ENCODE measurements at regions not wholly inside any gene's neighbourhood (a gene's known extent, or its start where the extent isn't known, plus 50 kb on each side); places are given as distances from the start of the nearest gene placed in this dataset.

DNA sequence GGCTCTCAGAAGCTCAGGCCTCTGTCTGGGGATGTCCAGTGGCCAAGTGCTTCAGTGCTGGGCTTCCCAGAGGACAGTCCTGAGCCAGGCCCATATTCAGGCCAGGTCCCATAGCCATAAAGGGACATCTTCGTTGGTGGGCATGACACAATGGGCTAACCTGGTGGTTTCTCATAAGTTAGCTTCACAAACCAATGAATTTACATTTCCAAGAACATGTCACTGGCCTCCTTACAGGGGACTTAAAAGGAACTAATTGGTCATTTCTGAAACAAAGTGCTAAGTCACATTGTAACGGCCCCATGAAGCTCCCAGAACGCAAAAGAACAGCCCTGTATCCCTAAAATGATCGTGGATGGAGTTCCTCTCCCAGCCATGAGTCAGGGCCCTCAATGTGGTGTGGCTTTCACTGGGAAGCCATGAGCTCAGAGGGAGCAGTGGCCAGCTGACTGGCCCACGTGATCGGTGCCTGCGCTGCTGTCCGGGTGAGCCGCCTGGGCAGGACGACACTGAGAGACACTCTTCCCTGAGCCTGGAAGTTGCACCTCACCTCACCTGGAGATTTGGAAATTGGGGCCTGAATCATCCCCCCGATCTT lies 163.7 kb upstream of the APCDD1 start:
- no peak for DNase-seq

- DNase-seq = no peak
These were observed 162.9 kb upstream of the APCDD1 start for GRCh38 chr18:10291568-10291981.

- DNase-seq = no peak
These were observed 160.5 kb upstream of the APCDD1 start for GRCh38 chr18:10293966-10294365.

GRCh38 chr18:10295751-10296150 lies 158.7 kb upstream of the APCDD1 start:
- DNase-seq = no peak

- no peak for DNase-seq
These were observed 157.9 kb upstream of the APCDD1 start for GRCh38 chr18:10296491-10296890.

DNA sequence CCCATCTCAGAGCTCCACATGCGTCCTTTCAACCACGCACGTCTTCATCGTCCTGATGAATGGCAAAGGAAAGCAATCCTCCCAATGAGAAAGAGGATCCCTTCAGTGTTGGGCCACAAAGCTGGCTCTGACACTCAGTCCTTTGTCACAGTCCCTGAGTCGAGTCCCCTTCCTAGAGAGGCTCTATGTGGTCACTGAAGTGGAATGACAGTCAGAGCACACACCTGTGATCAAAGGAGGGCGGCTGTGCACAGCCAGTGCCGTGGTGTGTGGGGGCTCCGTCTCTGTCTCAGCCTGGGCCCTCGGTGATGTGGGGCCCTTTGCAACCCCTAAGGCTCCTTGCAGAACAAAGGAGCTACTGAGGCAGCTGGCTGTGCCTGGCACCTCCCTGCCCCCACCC lies 157.3 kb upstream of the APCDD1 start:
- no peak for DNase-seq

DNA sequence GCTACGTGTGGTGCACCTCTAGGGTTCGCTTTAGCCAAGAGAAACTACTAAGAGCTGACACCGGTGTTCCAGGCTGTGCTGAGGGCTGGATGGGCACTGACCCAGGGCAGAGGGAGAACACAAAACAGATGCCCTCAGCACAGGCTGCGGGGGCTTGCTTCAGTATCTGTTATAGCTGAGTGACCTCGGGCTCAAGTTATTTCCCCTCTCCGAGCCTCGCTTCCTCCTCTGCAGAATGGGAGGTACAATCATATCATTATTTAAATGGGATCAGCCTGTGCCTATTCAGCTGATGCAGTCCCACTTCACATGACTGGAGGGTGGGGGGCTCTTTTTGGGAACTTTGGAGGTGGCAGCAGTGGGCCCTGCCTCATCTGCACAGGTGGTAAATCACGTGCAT lies 156.1 kb upstream of the APCDD1 start:
- DNase-seq = no peak

- no peak for DNase-seq
These were observed 154.8 kb upstream of the APCDD1 start for GRCh38 chr18:10299643-10300042.

DNA sequence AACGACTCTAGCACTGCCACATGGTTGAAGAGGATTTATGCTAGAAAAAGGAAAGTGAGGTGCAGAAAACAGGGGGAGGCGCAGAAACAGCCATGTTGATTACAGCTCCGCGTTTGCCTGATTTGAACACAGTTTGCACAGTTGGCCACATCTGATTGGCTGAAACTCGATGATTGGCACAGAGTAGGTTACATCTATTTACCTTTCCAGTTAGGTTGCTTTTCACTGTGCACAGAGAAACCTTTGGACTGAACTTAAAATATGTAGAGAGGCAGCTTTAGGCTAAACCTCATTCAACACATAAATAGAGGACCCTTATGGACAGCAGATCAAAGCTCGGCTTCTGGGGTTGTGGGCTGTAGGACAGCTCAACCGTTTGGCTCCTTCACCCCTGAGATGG lies 153.7 kb upstream of the APCDD1 start:
- DNase-seq = no peak

GRCh38 chr18:10301831-10302483 lies 152.5 kb upstream of the APCDD1 start:
- DNase-seq = no peak

DNA sequence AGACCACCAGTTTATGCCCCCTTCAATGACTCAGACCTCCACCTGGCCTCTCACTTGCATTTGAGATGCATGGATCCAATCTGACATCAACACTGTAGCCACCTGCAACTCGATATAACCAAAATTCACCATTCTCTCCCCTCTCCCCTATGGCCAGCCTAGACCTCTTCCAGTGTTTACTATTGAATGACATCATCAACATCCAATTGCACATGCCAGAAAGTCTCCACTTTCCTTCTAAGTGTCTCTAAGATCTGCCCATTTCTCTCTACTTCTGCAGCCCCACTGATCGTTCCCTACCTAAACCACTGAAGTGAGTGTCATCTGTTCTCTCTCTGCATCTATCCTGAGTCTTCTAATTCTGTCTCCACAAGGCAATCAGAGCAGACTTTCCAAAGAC lies 151.3 kb upstream of the APCDD1 start:
- no peak for DNase-seq

GRCh38 chr18:10304853-10305252 lies 149.6 kb upstream of the APCDD1 start:
- DNase-seq = peak; percentile 76

- no peak for DNase-seq
These were observed 147.7 kb upstream of the APCDD1 start for GRCh38 chr18:10306779-10307178.

DNA sequence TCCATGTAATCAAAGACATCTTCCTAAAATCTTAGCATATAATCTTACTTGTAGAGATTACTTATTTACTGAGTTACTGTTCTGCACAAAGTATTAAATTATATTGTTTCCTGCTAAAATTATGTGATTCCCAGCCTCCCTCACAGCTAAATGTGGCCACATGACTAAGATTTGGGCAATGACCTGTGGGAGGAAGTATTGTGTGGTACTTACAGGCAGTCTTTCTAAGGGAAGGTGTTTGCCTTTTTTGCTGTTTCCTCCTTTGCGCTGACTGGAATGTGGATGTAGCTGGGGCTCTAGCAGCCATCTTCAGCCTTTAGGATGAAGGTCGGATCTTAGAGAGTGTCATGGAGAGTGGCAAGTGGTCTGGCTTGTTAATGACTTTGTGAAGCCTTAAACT lies 146.3 kb upstream of the APCDD1 start:
- no peak for DNase-seq

- no peak for DNase-seq
These were observed 143.8 kb upstream of the APCDD1 start for GRCh38 chr18:10310626-10311025.

DNA sequence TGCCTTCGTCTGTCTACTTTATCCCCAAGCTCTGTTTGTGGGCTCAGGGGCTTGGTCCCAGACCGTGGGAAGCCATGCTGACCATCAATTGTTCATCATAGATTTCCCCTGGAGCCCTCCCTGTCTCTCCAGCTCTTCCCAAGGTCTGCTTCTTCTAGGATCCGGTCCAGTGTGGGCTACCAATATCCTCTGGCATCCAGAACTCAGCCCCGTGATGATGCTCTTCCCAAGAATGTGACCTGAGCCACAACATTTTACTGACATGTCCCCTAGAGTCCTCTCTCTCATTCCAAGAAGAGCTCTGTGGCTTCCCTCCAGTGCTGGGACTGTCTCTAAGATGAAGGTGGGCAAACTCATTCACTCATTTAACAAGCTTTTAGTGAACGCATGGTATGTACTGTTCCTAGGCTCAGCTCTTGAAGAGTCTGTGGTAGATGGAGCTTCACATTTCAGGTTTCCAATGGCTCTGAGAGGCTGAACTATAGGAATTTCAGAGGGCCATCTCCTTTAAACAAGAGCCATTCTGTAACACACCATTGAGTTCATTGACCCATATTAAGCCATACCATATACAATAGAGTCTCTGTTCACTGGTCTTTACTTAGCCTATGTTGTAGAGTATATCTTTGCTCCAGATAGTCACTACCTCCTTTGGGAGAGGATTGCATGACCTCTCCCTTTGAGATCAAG lies 142.0 kb upstream of the APCDD1 start:
- DNase-seq = no peak

DNA sequence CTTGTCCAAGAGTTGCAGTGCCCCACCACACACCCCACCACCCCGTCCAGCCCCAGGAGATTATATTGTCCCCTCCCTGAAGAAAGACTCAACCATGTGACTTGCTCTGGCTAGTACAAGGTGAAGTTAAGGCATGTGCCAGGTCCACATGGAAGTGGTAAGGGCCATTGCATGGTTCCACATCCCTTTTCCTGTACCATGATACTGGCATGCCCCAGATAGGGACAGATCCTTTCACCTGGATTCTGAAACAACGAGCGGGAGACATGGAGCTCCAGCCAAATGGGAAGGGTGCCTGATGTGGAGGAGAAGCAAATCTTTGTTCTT lies 141.5 kb upstream of the APCDD1 start:
- DNase-seq = no peak

DNA sequence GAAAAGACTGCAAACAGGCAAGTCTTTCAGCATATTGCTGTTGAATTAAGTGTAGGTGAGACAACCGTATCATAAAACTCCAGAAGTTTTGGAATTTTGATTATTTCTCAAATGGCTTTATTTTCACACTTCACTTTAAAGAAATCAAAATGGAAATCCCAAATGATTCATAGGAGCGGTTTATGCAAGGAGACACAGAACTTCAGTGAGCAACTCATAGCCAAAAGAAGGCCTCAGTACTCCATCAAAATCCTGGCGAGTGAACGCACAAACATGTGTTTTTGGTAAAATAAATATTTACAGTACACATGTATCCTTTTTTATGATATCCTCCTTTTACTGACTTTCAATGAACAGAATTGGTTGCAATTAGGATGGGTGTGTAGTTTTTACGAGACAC lies 140.4 kb upstream of the APCDD1 start:
- DNase-seq = no peak

- DNase-seq = no peak
These were observed 138.9 kb upstream of the APCDD1 start for GRCh38 chr18:10315522-10315921.

DNA sequence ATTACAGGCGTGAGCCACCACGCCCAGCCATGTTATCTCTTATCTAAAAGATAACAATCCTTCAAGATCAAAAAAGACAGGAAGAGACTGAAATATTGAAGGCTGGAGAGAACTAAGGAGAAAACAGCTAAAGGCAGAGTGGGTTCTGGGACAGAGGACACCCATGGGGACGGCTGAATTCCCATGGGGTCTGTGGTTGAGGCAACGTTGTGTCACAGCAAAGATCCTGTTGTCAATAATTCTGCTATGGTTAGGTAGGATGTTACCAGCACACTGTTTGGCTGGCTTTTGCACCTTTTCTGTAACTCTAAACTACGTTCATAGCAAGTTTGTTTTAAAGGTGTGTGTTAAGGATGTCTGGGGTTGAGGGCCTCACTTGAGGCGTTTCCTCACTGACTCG lies 137.7 kb upstream of the APCDD1 start:
- no peak for DNase-seq

DNA sequence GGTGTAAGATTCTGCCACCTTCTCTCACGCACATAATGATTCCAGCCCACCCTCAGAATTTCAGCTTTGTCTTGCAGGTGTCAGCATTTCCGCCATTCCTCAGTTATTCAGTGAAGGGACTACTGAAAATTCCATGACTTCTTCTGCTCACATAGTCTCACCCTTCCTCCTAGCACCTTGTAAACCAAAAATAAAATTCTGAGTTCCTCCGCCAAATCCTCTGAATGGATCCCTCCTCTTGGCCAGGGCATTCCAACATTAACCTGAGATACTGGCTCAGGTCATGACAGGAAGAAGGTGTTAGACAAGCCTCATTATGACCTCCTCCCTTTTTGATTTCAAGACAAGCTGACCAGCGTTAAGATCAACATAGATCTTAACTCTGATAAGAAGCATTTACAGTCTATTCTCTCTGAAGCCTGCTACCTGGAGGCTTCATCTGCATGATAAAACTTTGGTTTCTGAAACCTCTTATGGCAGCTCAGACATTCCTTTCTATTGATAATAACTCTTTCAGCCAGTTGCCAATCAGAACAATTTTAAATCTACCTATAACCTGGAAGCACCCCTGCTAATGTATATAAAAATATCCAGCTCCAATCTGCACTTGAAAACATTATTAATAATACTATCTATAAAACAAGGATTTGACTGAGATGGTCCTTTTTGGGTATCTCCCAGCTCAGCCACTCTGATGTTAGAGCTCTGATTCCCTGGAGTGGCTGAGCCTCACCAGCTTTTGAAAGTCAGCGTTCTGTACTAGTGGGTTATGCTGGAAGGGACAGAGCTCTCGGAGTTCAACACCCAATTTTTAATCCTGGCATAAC lies 136.4 kb upstream of the APCDD1 start:
- DNase-seq = no peak

DNA sequence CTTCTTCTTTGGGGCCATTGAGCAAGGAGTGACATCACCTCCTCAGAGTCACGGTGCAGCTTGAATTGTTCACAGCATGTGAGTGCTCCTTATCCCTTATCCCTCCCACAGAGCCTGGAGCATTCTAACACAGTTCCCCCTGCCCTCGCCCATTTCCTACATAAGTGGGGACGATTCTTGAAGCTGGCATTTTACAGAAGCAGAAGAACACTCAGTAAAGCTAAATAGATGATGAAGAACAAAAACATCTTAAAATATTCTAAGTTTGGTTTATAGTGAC lies 135.8 kb upstream of the APCDD1 start:
- DNase-seq = no peak

GRCh38 chr18:10319026-10319425 lies 135.4 kb upstream of the APCDD1 start:
- no peak for DNase-seq
